ENCODE measurements at regions not wholly inside any gene's neighbourhood (a gene's known extent, or its start where the extent isn't known, plus 50 kb on each side); places are given as distances from the start of the nearest gene placed in this dataset.

GRCh38 chr10:20958764-20959163 is 61.7 kb upstream of the NEBL start:
- no peak for DNase-seq

DNA sequence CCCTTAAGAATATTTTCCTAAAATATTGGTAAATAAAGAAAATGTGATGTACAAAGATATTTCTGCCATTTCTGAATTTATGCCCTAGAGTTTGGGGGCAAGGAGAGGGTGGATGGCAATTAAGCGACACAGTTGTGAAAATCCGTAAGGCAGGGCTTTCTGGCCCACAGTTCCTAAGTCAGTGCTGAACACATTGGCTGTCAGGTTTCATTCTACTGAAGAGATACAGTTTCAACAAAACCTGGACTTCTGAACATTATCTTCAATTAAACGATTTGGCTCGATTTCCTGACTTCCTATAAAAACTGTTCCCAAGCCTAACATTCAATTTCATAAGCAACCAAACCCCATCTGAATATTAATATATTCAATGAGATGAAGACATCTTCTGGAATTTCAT is 61.1 kb upstream of the NEBL start:
- DNase-seq, result no peak

DNA sequence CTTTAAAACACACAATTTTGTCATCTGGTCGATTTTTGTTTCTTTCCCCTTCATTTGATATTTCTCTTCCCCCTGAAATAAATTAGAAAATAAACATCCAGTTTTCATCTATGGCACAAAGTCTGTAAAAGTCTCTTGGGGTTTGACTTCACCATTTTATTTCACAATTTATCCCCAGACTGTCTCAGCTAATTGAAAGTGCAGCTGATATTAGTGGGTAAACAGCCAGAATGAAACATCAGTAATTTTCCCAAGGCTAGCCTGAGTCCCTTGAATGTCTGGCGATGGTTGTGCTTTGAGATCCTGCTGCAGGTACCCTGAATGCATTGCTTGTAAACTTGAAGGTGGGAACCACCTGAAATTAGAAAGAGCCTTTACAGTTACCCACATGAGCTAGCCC is 60.6 kb upstream of the NEBL start:
- no peak for DNase-seq

DNA sequence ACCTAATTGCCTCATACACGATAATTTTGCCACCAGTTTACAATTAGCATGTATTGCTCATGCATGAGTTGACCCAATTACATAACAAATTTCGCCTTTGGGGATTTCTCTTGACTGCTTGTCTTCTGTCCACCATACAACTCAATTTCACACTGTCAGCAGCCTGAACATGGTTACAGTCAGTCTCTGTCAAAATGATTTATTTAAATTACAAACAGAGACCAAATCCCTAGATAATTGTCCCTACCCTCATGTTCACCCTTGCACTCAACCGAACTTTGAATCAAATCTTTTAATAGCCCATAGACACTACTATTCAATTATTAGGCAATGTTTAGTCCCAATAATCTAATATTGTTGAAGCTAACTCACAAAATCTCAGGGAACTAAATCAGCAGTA is 59.7 kb upstream of the NEBL start:
- peak; percentile 31 for DNase-seq

- DNase-seq, result no peak
Measured at GRCh38 chr10:20955355-20955893, 58.3 kb upstream of the NEBL start.

- DNase-seq, result no peak
Measured at GRCh38 chr10:20954519-20954918, 57.4 kb upstream of the NEBL start.

DNA sequence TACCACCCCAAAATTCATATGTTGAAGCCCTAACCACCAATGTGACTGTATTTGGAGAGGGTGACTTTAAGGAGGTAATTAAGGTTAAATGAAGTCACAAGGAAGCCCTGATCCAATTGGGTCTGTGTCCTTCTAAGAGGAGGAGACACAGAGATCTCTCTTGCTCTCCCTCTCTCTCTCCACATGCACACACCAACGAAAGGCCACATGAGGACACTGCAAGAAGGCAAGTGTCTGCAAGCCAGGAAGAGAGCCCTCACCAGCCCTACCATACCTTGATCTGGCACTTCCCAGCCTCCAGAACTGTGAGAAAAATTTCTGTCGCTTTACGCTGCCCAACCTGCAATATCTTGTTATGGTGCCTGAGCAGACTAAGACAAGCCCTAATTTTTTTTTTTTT is 56.0 kb upstream of the NEBL start:
- no peak for DNase-seq

DNA sequence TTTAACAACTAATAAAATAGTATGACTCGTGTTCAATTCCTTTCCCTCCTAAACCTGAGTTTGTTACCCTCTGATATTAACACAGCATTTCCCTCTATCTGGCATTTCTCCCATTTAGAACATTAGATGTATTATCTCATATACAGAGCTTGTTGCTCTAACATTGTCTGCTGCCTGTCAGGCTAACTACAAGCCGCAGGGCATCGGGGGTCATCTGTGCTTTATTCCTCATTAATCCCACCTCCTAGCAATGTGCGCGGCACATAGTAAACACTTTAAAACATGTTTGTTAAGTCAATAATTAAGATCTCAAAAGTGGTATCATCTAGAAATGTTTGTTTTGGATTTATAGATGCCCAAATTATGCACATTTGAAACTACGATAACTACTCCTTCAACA is 52.9 kb upstream of the NEBL start:
- DNase-seq, result no peak

GRCh38 chr10:20948686-20949327 is 51.7 kb upstream of the NEBL start:
- DNase-seq, result no peak

Data from NCI-H1417 treated with DMSO at 0.1 percent for 48 hours (cell line).